Prostate gland (tissue), 2 donors: ENCODE measurements at regions not wholly inside any gene's neighbourhood (a gene's known extent, or its start where the extent isn't known, plus 50 kb on each side); places are given as distances from the start of the nearest gene placed in this dataset.
A peak's percentile ranks its signal among the peaks of the same experiment; 100 is the strongest.

Experiments
- CTCF ChIP-seq, 4 experiments: fragments of 200-600 bp in 2 of 4; fragments of 450-650 bp in 2 of 4; sonication (generic) in 2 of 4; IDR thresholded peaks; 1 replicate in 3 of 4; 2 replicates in 1 of 4; pipeline ENCODE4 v1.5.1; 2016 to 2019; ENCODE audit warnings: antibody characterized with exemption in 4 of 4, mild to moderate bottlenecking in 2 of 4, moderate library complexity in 2 of 4
- POLR2AphosphoS5 ChIP-seq: sonication (generic); formaldehyde crosslinking; IDR thresholded peaks from one replicate; pipeline ENCODE4 v1.6.1; 2017; ENCODE audit warnings: antibody characterized with exemption

GRCh38 chr13:77460195-77460594 is 75.3 kb upstream of the SCEL start:
- TF ChIP-seq POLR2AphosphoS5, result peak; percentile 74
- TF ChIP-seq CTCF (IDR thresholded peaks at IDR 0.05), result no peak
